ENCODE measurements at regions not wholly inside any gene's neighbourhood (a gene's known extent, or its start where the extent isn't known, plus 50 kb on each side); places are given as distances from the start of the nearest gene placed in this dataset.

- no peak for DNase-seq (ENCODE audit: low read depth)
- no peak overlapping the region for H3K4me3 ChIP-seq (ENCODE audit: low read length)
- TF ChIP-seq CTCF (IDR thresholded peaks at IDR 0.05; ENCODE audit: insufficient read depth, low read depth, low read length, missing control alignments) = no peak
These were observed 84.8 kb upstream of the RNF217 start for GRCh38 chr6:124877468-124877867.

GRCh38 chr6:124879110-124879991 lies 82.9 kb upstream of the RNF217 start:
- DNase-seq (ENCODE audit: low read depth) = peak; percentile 58
- TF ChIP-seq CTCF (IDR thresholded peaks at IDR 0.05; ENCODE audit: insufficient read depth, low read depth, low read length, missing control alignments) = no peak
- no peak overlapping the region for H3K4me3 ChIP-seq (ENCODE audit: low read length)

- TF ChIP-seq CTCF (IDR thresholded peaks at IDR 0.05; ENCODE audit: insufficient read depth, low read depth, low read length, missing control alignments) = no peak
- DNase-seq (ENCODE audit: low read depth) = no peak
- H3K4me3 ChIP-seq (ENCODE audit: low read length) = no peak overlapping the region
These were observed 82.3 kb upstream of the RNF217 start for GRCh38 chr6:124879992-124880355.

GRCh38 chr6:124881898-124882578 lies 80.2 kb upstream of the RNF217 start:
- H3K4me3 ChIP-seq (ENCODE audit: low read length) = no peak overlapping the region
- no peak for TF ChIP-seq CTCF (IDR thresholded peaks at IDR 0.05; ENCODE audit: insufficient read depth, low read depth, low read length, missing control alignments)
- peak; percentile 67 for DNase-seq (ENCODE audit: low read depth)

- H3K4me3 ChIP-seq (ENCODE audit: low read length) = no peak overlapping the region
- DNase-seq (ENCODE audit: low read depth) = peak; percentile 72
- TF ChIP-seq CTCF (IDR thresholded peaks at IDR 0.05; ENCODE audit: insufficient read depth, low read depth, low read length, missing control alignments) = no peak
These were observed 79.5 kb upstream of the RNF217 start for GRCh38 chr6:124882579-124883393.

GRCh38 chr6:124885171-124885570 lies 77.1 kb upstream of the RNF217 start:
- no peak for DNase-seq (ENCODE audit: low read depth)
- H3K4me3 ChIP-seq (ENCODE audit: low read length) = no peak overlapping the region
- TF ChIP-seq CTCF (IDR thresholded peaks at IDR 0.05; ENCODE audit: insufficient read depth, low read depth, low read length, missing control alignments) = no peak
